Tibial nerve (tissue), 4 donors: ENCODE measurements at regions not wholly inside any gene's neighbourhood (a gene's known extent, or its start where the extent isn't known, plus 50 kb on each side); places are given as distances from the start of the nearest gene placed in this dataset.

Experiments used
- EP300 ChIP-seq, 2 donors: sonication (generic); formaldehyde crosslinking; IDR thresholded peaks; one replicate each; pipeline ENCODE4 v1.6.1; 2017; ENCODE audit warnings: antibody characterized with exemption in 2 of 2, mild to moderate bottlenecking in 1 of 2
- POLR2A ChIP-seq, 2 donors: fragments of 450-650 bp; IDR thresholded peaks; one replicate each; pipeline ENCODE4 v1.6.1; 2017; ENCODE audit warnings: antibody characterized with exemption in 2 of 2, mild to moderate bottlenecking in 2 of 2, moderate library complexity in 2 of 2
- TF ChIP-seq, protein P1 (sequence below), 5 experiments: fragments of 200-600 bp in 3 of 5; fragments of 450-650 bp in 2 of 5; sonication (generic) in 3 of 5; IDR thresholded peaks; one replicate each; pipeline ENCODE4 v1.5.1; 2016 to 2019; ENCODE audit warnings: antibody characterized with exemption in 5 of 5, mild to moderate bottlenecking in 3 of 5, moderate library complexity in 2 of 5

- TF ChIP-seq, protein P1, sequence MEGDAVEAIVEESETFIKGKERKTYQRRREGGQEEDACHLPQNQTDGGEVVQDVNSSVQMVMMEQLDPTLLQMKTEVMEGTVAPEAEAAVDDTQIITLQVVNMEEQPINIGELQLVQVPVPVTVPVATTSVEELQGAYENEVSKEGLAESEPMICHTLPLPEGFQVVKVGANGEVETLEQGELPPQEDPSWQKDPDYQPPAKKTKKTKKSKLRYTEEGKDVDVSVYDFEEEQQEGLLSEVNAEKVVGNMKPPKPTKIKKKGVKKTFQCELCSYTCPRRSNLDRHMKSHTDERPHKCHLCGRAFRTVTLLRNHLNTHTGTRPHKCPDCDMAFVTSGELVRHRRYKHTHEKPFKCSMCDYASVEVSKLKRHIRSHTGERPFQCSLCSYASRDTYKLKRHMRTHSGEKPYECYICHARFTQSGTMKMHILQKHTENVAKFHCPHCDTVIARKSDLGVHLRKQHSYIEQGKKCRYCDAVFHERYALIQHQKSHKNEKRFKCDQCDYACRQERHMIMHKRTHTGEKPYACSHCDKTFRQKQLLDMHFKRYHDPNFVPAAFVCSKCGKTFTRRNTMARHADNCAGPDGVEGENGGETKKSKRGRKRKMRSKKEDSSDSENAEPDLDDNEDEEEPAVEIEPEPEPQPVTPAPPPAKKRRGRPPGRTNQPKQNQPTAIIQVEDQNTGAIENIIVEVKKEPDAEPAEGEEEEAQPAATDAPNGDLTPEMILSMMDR (IDR thresholded peaks at IDR 0.05), result no peak
- no peak for TF ChIP-seq POLR2A (IDR thresholded peaks at IDR 0.05)
- TF ChIP-seq EP300 (IDR thresholded peaks at IDR 0.05), result no peak
Observed at GRCh38 chr17:72461757-72462156, 340.9 kb downstream of the SOX9 start.
